ENCODE measurements at regions not wholly inside any gene's neighbourhood (a gene's known extent, or its start where the extent isn't known, plus 50 kb on each side); places are given as distances from the start of the nearest gene placed in this dataset.
A peak's percentile ranks its signal among the peaks of the same experiment; 100 is the strongest.
"Not testable (repeated sequence)": the region's sequence is repeated elsewhere in the genome, so short reads cannot be mapped to it uniquely, and the experiment has no call there.

DNA sequence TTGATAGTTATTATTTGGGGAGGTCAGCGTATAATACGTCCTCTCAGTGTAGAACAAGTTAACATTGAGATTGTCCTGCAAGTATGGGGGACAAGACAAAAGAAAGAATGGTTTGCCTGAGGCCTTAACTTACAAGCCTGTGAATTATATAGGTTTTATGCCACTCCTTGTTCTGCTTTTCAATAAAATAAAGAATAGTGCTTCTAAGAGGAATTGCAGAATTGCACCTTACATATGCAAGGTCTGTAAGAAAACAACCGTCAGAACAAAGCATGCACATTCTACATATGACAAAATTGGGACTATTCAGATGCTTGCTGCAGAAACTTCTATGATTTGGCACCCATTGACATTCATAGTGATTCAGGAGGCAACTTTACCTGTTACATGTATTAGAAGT is 785.0 kb downstream of the NR4A2 start:
- H3K4me3 ChIP-seq (replicated peaks in 1 of 2; ENCODE audit: low read depth in 2 of 2, low read length in 2 of 2) = no peak overlapping the region
- TF ChIP-seq CTCF (IDR thresholded peaks at IDR 0.05; ENCODE audit: low read depth, low read length) = no peak
- no peak for DNase-seq (ENCODE audit: low read depth in 2 of 2)

DNA sequence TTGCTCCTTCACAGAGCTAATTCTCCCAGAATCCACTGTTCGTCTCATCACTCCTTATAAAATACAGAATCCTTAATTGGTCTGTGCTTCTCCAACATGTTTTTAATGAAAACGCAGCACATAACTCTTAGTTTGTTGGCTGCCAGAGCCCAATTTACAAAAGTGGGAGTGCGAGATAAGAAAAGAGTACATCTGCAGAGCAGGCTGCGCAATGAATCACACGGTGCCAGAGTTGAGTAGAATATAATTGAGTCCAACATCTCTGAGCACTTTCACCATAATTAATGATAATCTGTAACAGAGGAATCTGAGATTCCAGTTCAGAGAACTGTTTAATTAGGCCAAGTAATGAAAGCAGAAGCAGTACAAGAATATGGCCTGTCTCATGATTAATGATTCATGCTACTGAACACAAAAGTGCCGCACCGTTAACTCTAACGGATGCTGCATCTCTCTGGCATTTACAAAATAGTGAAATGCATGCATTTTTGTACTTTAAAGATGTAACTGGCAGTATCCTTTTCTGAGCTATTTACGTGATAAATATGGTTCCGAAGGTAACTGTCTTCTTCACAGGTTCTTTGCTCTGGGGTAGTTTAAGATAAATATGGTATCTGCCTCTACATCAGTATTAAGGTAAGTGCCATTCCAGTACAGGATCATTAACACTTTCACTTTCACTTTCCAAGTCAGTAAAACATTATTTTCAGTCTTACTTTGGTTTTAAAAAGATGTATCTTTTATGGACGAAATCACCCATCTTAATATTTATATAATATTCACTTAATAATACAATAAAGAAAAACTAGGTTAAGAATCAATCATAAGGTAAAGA is 785.6 kb downstream of the NR4A2 start:
- TF ChIP-seq CTCF (IDR thresholded peaks at IDR 0.05; ENCODE audit: low read depth, low read length) = no peak
- DNase-seq (ENCODE audit: low read depth in 2 of 2) = peak; percentile 0 to 38
- H3K4me3 ChIP-seq (replicated peaks in 1 of 2; ENCODE audit: low read depth in 2 of 2, low read length in 2 of 2) = peak overlapping the region in 1 of 2 donors; percentile 43

GRCh38 chr2:155539028-155539427 is 793.5 kb downstream of the NR4A2 start:
- H3K4me3 ChIP-seq (replicated peaks in 1 of 2; ENCODE audit: low read depth in 2 of 2, low read length in 2 of 2); DNase-seq (ENCODE audit: low read depth in 2 of 2): not testable (repeated sequence)

DNA sequence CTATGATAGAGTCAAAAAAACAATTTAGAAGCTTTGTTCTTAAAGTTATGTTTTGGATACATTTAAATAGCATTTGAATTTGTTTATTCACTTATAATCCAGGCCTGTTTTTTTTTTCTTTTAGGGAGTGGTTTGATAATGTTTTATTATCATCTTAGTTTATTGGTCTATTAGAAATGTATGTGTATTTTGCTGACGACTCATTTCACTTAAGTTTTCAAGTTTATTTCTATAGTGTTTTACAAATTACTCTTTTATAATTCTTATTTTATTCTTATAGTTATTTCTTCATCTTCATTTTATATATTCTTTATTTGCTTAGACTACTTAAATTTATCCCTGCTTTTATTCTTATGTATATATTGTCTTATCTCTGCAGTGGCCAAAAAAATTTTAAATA is 804.5 kb downstream of the NR4A2 start:
- H3K4me3 ChIP-seq (replicated peaks in 1 of 2; ENCODE audit: low read depth in 2 of 2, low read length in 2 of 2) = no peak overlapping the region
- TF ChIP-seq CTCF (IDR thresholded peaks at IDR 0.05; ENCODE audit: low read depth, low read length) = no peak
- no peak for DNase-seq (ENCODE audit: low read depth in 2 of 2)

GRCh38 chr2:155525199-155525598 is 807.3 kb downstream of the NR4A2 start:
- no peak overlapping the region for H3K4me3 ChIP-seq (replicated peaks in 1 of 2; ENCODE audit: low read depth in 2 of 2, low read length in 2 of 2)
- TF ChIP-seq CTCF (IDR thresholded peaks at IDR 0.05; ENCODE audit: low read depth, low read length) = no peak

GRCh38 chr2:155519529-155520130 is 812.9 kb downstream of the NR4A2 start:
- TF ChIP-seq CTCF (IDR thresholded peaks at IDR 0.05; ENCODE audit: low read depth, low read length) = no peak
- DNase-seq (ENCODE audit: low read depth in 2 of 2) = no peak

More at GRCh38 chr2:155525199-155525598, 807.3 kb downstream of the NR4A2 start:
- DNase-seq (ENCODE audit: low read depth in 2 of 2) = no peak

GRCh38 chr2:155518094-155518493 is 814.4 kb downstream of the NR4A2 start:
- H3K4me3 ChIP-seq (replicated peaks in 1 of 2; ENCODE audit: low read depth in 2 of 2, low read length in 2 of 2) = no peak overlapping the region
- no peak for TF ChIP-seq CTCF (IDR thresholded peaks at IDR 0.05; ENCODE audit: low read depth, low read length)
- no peak for DNase-seq (ENCODE audit: low read depth in 2 of 2)

More at GRCh38 chr2:155519529-155520130, 812.9 kb downstream of the NR4A2 start:
- H3K4me3 ChIP-seq (replicated peaks in 1 of 2; ENCODE audit: low read depth in 2 of 2, low read length in 2 of 2) = no peak overlapping the region
